OCI-LY7 (cell line): ENCODE measurements at regions not wholly inside any gene's neighbourhood (a gene's known extent, or its start where the extent isn't known, plus 50 kb on each side); places are given as distances from the start of the nearest gene placed in this dataset.

Experiments
- BruUV-seq: library from RNA; stranded (reverse); fragments of 400-500 nt; replicated peaks from 2 replicates; lab custom pipeline; 2021; lab: Mats Ljungman, UMichigan
- CTCF ChIA-PET: fragments of 300-600 bp; sonication (Branson Sonifier 250); formaldehyde crosslinking; loops from one replicate; lab custom pipeline; 2022; ENCODE audit warnings: antibody characterized with exemption; ENCODE audit not compliant: unreplicated experiment; lab: Charles Lee
- POLR2A ChIA-PET: fragments of 300-600 bp; sonication (Branson Sonifier 250); formaldehyde crosslinking; loops from one replicate; lab custom pipeline; 2022; ENCODE audit warnings: antibody characterized with exemption; lab: Charles Lee
- DNase-seq: peaks from one replicate; pipeline ENCODE4 v3.0.0-alpha.2; 2015; ENCODE audit warnings: low spot score
- H2AFZ ChIP-seq: fragments of 200-600 bp; sonication (generic), shearing (Covaris generic); 2 replicates; pipeline ENCODE4 v1.6.1; 2014; ENCODE audit warnings: mild to moderate bottlenecking, antibody characterized with exemption, low read length, moderate library complexity
- H3K27ac ChIP-seq: fragments of 200-600 bp; sonication (generic); 2 replicates; pipeline ENCODE4 v1.5.1; 2014; ENCODE audit warnings: mixed run types, low read depth, mild to moderate bottlenecking, moderate library complexity, low read length, inconsistent platforms; ENCODE audit not compliant: poor library complexity, severe bottlenecking
- H3K36me3 ChIP-seq: fragments of 200-600 bp; sonication (generic); 2 replicates; pipeline ENCODE4 v1.6.1; 2014; ENCODE audit warnings: mild to moderate bottlenecking, antibody characterized with exemption, low read length, moderate library complexity, mixed read lengths; ENCODE audit not compliant: insufficient read depth
- H3K4me1 ChIP-seq: fragments of 200-600 bp; sonication (generic); 2 replicates; pipeline ENCODE4 v1.5.1; 2014; ENCODE audit warnings: mild to moderate bottlenecking, low read length; ENCODE audit not compliant: insufficient read depth, poor library complexity, severe bottlenecking
- H3K4me2 ChIP-seq: fragments of 200-600 bp; sonication (generic); 2 replicates; pipeline ENCODE4 v1.6.1; 2014; ENCODE audit warnings: mild to moderate bottlenecking, low read length
- H3K4me3 ChIP-seq: fragments of 200-600 bp; sonication (generic); 2 replicates; pipeline ENCODE4 v1.5.1; 2014; ENCODE audit warnings: mild to moderate bottlenecking, low read depth, low read length; ENCODE audit not compliant: poor library complexity, severe bottlenecking
- H3K79me2 ChIP-seq: fragments of 200-600 bp; sonication (generic); 2 replicates; pipeline ENCODE4 v1.6.1; 2016; ENCODE audit warnings: low read depth, mild to moderate bottlenecking, low read length, moderate library complexity, mixed read lengths; ENCODE audit not compliant: insufficient read depth
- H3K9me2 ChIP-seq: fragments of 200-600 bp; sonication (generic); 2 replicates; pipeline ENCODE4 v1.6.1; 2016; ENCODE audit warnings: mild to moderate bottlenecking, low read length, mixed read lengths; ENCODE audit not compliant: insufficient read depth
- H3K9me3 ChIP-seq: fragments of 200-600 bp; sonication (generic); 2 replicates; pipeline ENCODE4 v1.6.1; 2014; ENCODE audit warnings: mild to moderate bottlenecking, mixed run types, low read length, mixed read lengths
- H4K20me1 ChIP-seq: fragments of 200-600 bp; sonication (generic); 2 replicates; pipeline ENCODE4 v1.6.1; 2014; ENCODE audit warnings: mild to moderate bottlenecking, antibody characterized with exemption, low read length, moderate library complexity, mixed read lengths; ENCODE audit not compliant: insufficient read depth
- EZH2phosphoT487 ChIP-seq: fragments of 200-600 bp; sonication (generic); IDR thresholded peaks from 2 replicates; pipeline ENCODE4 v1.6.1; 2018; ENCODE audit warnings: low read depth, borderline replicate concordance, mild to moderate bottlenecking, mixed run types, antibody characterized with exemption, low read length, moderate library complexity, mixed read lengths
- intact Hi-C: fragments of 100-400 bp; cut with micrococcal nuclease; formaldehyde crosslinking; loops from one replicate; pipeline ENCODE4 v1.10.0; 2022; ENCODE audit not compliant: unreplicated experiment
- TF ChIP-seq, protein P1 (sequence below): fragments of 200-600 bp; sonication (generic); conservative IDR thresholded peaks from 2 replicates; pipeline ENCODE4 v1.5.1; 2014; ENCODE audit warnings: mild to moderate bottlenecking, antibody characterized with exemption, low read length, moderate library complexity, mixed read lengths

DNA sequence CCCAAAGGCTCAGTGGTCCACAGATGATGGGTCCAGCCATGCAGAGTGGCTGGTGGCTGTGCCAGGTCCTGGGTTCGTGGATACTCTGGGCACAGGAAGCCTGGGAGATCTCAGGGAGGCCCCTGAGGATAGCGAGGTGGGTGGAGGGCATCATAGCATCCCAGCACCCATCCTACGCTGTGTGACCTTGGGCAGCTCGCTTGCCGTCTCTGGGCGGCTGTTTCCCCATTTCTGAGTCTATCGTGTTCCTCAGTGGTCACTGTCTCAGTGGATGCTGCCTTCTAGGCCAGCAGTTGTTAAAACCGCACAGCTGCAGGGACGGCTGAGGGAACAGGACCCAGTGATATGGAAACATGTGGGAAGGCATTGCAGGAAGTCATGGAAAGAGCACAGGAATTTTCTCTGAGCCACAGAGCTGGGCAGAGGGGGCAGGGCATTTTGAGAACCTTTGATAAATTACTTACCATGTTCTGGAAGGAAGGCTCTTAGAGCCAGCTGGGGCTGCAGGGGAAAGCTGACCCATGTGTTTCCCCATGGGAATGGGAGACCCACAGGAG, 86.4 kb upstream of the COL5A1 start:
- no peak overlapping the region for H3K4me2 ChIP-seq
- no peaks in the 10 kb centered on the region for H3K79me2 ChIP-seq
- no peaks in the 10 kb centered on the region for H3K36me3 ChIP-seq
- H3K9me3 ChIP-seq: no peaks in the 10 kb centered on the region
- no TSS peak for BruUV-seq
- no peak overlapping the region for H3K27ac ChIP-seq
- H3K4me1 ChIP-seq: no peaks in the 10 kb centered on the region
- TF ChIP-seq EZH2phosphoT487: no peak
- TF ChIP-seq, protein P1, sequence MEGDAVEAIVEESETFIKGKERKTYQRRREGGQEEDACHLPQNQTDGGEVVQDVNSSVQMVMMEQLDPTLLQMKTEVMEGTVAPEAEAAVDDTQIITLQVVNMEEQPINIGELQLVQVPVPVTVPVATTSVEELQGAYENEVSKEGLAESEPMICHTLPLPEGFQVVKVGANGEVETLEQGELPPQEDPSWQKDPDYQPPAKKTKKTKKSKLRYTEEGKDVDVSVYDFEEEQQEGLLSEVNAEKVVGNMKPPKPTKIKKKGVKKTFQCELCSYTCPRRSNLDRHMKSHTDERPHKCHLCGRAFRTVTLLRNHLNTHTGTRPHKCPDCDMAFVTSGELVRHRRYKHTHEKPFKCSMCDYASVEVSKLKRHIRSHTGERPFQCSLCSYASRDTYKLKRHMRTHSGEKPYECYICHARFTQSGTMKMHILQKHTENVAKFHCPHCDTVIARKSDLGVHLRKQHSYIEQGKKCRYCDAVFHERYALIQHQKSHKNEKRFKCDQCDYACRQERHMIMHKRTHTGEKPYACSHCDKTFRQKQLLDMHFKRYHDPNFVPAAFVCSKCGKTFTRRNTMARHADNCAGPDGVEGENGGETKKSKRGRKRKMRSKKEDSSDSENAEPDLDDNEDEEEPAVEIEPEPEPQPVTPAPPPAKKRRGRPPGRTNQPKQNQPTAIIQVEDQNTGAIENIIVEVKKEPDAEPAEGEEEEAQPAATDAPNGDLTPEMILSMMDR: no peak
- no peak overlapping the region for H2AFZ ChIP-seq
- no peaks in the 10 kb centered on the region for H3K9me2 ChIP-seq
- no peak for DNase-seq
- H3K4me3 ChIP-seq: no peak overlapping the region
- intact Hi-C loops: no loop called here
- CTCF ChIA-PET: no interaction called here
- POLR2A ChIA-PET: no interaction called here
- H4K20me1 ChIP-seq: no peaks in the 10 kb centered on the region

- no peaks in the 10 kb centered on the region for H3K4me1 ChIP-seq
- H3K4me2 ChIP-seq: no peak overlapping the region
- H4K20me1 ChIP-seq: no peaks in the 10 kb centered on the region
- TF ChIP-seq, protein P1: no peak
- TF ChIP-seq EZH2phosphoT487: no peak
- ChIA-PET POLR2A (no interaction called here), CTCF (no interaction called here)
- H3K9me2 ChIP-seq: no peaks in the 10 kb centered on the region
- H3K4me3 ChIP-seq: no peak overlapping the region
- intact Hi-C loops: no loop called here
- no peak overlapping the region for H2AFZ ChIP-seq
- no peak overlapping the region for H3K27ac ChIP-seq
- no TSS peak for BruUV-seq
- no peaks in the 10 kb centered on the region for H3K9me3 ChIP-seq
- H3K79me2 ChIP-seq: no peaks in the 10 kb centered on the region
- DNase-seq: no peak
- no peaks in the 10 kb centered on the region for H3K36me3 ChIP-seq
Measured at GRCh38 chr9:134556531-134557068, 85.0 kb upstream of the COL5A1 start.

DNA sequence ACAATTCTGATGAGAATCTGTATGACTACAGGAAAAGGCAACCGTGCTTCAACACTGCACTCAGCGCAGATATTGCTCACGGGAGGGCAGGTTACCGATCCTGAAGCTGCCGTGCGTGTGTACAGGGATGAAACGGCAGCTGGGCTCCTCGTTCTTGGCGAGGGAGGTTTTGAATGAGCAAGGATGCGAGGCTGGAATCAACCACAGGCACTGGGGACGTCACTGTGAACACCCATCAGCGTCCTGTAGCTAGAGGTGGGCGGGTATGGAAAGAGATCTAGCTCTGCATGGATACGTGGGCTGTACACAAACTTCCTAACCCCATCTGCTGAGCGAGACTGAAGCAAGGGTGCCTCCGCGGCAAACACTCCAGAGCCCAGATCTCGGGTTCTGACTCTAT, 84.3 kb upstream of the COL5A1 start:
- no peaks in the 10 kb centered on the region for H3K4me1 ChIP-seq
- H3K79me2 ChIP-seq: no peaks in the 10 kb centered on the region
- H3K4me2 ChIP-seq: no peak overlapping the region
- H3K36me3 ChIP-seq: no peaks in the 10 kb centered on the region
- ChIA-PET CTCF (no interaction called here), POLR2A (no interaction called here)
- no peak overlapping the region for H3K4me3 ChIP-seq
- H3K9me3 ChIP-seq: no peaks in the 10 kb centered on the region
- no peak overlapping the region for H3K27ac ChIP-seq
- no peak overlapping the region for H2AFZ ChIP-seq
- TF ChIP-seq, protein P1: no peak
- no peak for TF ChIP-seq EZH2phosphoT487
- no peak for DNase-seq
- H3K9me2 ChIP-seq: no peaks in the 10 kb centered on the region
- BruUV-seq: no TSS peak
- intact Hi-C loops: no loop called here
- H4K20me1 ChIP-seq: no peaks in the 10 kb centered on the region
